ENCODE measurements at regions not wholly inside any gene's neighbourhood (a gene's known extent, or its start where the extent isn't known, plus 50 kb on each side); places are given as distances from the start of the nearest gene placed in this dataset.

DNA sequence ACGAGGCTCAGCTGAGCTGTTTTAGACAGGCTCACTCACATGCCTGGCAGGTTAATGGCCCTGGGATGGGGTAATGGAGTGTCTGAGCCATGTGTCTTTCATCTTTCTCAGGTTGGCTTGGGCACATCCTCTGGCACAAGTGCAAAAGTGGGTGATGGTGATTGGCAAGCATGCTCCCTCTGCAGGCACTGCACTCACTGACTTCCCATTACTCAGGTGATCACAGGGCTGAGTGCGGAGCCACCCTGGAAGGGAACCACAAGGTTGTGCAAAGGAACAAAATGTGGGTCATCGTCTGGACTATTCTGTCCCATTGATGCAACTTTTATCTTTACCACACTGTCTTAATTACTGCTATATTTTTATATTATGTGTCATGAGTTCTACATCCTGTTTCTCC lies 244.1 kb upstream of the AKR1E2 start:
- no peak for DNase-seq (ENCODE audit: low read depth)

DNA sequence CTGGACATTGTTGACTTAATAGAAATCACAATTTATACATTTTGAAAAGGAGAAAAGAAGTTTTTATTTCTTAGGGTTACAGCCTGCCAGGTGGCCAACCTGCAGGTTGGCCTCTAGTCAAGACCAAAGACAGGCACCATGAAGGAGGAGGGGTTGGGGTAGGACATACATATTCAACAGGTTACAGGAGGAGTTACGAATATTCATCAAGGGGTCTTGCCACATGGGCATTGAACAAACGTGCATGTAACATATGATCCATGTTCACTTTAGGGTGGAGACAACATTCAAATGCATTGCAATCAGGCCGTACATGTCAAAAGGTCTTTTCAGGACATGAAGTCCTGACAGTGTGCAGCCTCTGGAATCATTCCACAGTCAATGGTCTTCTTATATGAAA lies 246.2 kb upstream of the AKR1E2 start:
- DNase-seq (ENCODE audit: low read depth), result no peak

DNA sequence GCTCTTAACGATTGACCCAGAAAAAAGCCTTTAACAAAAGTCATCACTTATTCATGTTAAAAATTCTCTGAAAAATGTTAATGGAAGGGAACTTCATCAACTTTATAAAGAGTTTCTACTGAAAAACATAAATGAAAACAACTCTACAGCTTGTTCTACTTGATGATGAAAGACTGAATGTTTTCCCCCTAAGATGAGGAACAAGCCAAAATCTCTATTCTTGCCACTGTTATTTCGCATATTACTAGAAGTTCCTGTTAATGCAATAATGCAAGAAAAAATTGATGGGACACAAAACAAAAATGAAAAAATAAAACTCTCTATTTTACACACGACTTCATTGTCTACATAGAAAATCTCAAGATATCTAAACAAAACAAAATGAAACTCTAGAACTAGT lies 249.8 kb upstream of the AKR1E2 start:
- no peak for DNase-seq (ENCODE audit: low read depth)

DNA sequence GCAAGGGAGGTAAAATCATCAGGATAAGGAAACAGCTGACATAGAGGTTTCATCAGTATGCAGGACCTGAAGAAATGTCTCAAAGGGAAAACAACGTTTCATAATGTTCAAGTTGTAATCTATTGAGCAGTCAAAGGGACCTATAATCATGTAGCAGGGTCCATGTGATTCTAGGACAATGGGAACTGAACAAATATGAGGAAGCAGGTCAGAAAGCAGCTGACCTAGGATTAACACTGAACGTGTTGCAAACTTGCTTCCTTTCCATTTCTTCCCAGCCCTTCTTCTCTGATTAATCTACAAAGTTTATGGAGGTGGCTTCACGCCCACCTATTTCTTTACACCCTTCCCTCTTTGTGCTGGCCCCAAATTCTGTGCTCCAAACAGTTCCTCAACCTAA lies 256.9 kb upstream of the AKR1E2 start:
- DNase-seq (ENCODE audit: low read depth), result no peak

DNA sequence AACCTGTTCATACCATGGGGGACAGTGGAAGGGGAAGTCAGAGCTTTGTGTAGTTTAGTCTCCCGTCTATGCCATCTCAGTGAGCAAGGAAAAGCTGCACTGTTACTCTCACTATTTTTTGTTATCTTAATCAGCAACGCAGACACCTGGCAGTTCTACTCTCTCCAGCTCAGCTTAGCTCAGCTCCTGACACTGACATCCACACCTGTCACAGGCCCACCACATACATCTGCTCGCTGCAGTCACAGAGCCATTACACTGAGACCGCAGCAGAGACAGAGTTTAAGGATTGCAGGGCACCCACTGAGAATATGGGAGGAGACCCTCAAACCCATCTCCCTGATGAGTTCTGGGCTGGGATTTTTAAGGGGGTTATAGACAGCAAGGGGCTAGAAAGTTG lies 257.3 kb upstream of the AKR1E2 start:
- DNase-seq (ENCODE audit: low read depth), result no peak

DNA sequence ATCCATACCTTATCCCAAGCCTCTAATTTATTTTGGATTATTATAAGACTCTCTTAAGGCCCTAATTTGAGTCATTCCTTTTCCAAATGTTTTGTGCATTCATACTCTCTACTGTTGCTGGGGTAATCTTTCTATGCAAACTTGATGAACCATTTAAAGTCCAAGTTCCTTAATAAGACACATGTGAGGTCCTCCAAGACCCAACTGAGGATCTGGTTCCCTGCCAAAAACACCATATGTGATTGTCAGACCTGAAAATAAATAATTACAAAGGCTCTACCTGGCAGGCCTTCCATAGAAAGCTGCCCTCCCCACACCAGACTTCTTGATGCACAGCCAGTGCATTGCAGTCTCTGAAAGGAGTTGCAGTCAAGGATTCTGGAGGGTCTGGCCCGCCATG lies 257.9 kb upstream of the AKR1E2 start:
- no peak for DNase-seq (ENCODE audit: low read depth)

DNA sequence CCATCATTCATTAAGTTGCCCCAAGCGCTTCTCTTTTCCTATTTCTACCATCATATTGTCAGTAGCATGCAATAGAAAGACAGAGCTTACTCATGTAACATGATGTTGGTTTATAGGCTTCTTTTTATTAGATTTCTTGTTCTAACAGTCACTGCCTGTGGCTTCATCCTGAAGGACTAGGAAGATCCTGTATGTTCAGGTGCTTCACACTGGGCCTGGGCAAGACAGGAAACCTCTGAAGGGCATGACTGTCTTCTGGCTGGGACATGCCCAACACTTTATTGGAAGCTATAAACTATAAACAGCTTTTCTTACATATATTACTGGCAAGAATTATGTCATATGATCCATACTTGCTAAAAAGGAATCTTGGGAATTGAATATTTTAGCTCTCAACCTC lies 258.4 kb upstream of the AKR1E2 start:
- no peak for DNase-seq (ENCODE audit: low read depth)

DNA sequence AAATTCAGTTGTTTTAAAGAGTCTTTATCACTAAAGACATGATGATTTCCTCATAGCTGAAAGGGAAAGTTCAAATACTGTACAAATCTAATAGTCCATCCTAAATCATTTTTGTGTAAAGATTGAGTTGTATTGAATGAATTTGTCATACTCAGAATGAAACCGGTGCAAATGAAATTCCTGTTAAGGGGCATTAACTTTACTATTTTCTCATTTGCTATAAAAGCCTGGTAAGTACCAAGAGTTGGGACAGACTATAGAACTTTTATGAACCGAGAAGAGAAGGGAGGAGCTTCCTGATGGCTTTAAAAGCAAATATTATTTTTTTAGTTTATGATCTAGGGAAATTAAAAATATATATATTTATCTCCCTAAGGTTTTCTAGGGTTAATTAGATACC lies 260.0 kb upstream of the AKR1E2 start:
- no peak for DNase-seq (ENCODE audit: low read depth)

DNA sequence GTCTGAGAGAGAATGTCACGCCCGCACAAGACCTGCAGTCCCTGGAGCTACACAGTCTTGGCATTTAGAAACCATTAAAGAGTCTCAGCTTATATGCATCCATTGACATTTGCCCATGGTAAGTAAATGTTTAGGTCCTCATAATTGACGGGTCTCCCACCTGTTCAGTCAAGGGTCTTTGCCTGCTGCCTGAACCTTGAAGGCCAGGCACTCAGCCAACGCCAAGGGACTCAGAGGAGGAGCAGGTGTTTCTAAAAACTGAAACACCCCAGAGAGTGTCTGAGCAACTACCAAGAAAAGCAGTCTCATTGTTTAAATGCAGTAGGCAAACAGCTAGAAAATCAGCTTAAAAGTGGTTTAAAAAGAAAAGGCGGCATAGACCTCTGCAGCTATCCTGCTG lies 264.7 kb upstream of the AKR1E2 start:
- DNase-seq (ENCODE audit: low read depth), result no peak

DNA sequence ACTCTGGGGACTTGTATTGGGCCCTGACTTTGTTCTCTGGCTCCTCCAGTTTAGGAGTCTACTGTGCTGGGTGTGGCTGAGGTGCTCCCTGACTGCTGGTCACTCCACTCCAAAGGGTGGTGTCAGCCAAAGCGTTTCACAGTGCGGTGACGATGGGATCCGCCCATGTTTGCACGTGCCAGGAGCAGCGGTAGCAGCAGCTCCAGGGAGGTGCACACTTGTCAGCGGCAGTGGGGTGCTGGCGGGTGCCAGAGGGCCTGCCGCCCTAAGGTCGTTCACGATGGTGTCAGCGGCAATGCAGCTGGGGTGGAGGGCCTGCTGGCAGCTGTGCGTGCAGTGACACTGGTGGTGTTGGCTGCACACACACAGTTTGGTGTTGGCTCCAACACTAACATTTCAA lies 268.5 kb upstream of the AKR1E2 start:
- no peak for DNase-seq (ENCODE audit: low read depth)

DNA sequence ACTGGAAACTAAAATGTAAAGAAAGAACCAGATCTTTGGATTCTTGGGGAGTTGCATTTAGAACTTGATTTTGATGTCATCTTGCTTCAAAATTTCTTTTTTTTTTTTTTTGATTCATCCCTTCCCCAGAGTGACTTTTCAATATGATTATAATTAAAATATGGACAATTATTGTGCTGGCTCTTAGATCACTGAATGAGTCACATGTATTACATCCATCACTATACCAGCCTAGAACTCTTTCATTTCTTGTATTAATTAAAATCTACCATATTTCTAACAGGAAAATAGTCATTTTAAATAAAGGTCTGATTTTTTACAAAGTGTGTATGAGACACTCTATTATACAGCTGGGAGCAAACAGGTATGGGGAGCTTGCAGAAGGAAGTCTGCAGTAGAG lies 269.5 kb upstream of the AKR1E2 start:
- DNase-seq (ENCODE audit: low read depth), result no peak

DNA sequence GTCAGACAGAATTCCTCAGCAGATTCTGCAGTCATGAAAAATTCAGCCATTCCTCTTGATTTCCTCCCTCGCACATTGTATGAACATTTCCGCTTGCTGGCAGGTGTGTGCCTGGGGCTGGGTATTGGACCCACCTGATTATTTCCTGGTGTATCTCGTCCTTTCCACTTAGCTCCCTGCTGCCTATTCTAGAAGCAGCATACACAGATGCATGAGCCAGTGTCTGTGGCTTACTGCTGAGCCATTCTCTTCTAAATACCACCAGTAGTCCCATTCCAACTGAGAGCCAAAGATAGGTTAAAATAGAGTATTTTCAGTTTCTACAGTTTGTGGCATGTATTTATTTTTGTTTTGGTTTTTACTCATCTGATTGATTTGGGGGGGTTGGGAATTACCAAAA lies 270.1 kb upstream of the AKR1E2 start:
- DNase-seq (ENCODE audit: low read depth), result no peak

DNA sequence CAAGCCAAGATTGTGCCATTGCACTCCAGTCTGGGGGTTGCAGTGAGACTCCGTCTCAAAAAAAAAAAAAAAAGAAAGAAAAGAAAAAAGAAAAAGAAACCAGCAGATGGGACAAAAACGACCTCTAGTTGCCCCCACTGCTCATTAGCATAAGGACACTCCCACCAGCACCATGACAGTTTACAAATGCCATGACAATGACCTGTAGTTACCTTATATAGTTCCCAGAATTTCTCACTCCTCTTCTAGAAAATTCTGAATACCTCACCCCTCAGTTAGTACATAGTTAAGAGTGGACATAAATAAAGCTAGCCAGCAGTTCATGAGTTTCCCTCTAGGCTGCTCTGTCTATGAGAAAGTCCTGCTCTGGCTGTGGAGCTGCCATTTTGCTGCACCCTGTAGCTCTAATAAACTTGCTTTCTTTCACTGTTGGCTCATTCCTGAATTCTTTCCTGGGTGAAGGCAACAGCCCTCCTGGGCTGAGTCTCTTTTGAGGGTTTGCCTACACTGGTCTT lies 276.8 kb upstream of the AKR1E2 start:
- DNase-seq (ENCODE audit: low read depth), result no peak

DNA sequence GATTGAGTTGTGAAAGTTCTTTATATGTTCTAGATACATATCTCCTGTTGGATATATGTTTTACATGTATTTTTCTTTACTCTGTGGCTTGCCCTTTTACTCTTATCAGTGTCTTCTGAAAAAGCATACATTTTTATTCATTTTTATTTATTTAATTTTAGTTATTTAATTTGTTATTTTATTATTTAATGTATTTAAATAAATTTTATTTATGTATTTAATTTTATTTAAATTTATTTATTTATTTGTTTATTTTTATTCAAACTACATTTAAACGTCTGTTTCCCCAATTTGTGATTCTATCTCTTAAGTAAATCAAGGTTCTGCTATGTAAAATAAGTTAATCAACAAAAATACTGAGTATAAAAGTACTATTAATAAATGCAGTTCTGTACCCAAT lies 279.1 kb upstream of the AKR1E2 start:
- no peak for DNase-seq (ENCODE audit: low read depth)

DNA sequence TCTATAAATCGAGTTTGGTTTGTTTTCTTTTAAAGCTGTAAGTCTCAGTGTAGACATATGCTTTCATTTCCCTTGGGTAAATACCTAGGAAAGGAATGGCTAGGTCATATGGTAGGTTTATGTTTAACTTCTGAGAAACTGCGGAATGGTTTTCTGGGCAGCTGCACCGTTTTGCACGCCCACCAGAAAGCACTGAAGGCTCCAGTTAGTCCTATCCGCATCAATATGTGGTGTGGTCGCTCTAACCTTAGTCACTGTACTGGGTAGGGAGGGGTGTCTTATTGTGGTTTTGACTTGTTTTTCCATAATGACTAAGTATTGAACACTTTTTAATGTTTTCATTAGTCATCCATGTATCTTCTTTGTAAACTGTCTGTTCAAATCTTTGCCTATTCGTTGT lies 279.5 kb upstream of the AKR1E2 start:
- DNase-seq (ENCODE audit: low read depth), result no peak

DNA sequence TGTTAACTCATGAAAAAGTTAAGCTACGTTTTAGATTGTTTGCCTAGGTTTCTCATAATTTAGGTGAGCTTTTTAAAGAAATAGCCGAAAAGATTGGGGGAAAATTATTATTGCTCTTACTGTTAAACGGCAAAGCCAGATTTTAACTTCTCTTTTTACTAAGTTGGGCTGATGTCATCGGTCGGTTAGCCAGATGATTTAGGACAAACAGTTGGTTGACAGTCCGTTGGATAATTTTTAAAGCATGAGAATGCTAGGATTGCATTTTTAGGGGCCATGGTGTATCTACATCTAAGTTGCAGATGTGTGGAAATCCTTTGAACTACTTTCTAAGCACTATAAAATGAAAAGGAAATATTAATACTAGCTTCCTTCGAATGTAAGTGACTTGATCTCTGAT lies 280.9 kb upstream of the AKR1E2 start:
- no peak for DNase-seq (ENCODE audit: low read depth)

DNA sequence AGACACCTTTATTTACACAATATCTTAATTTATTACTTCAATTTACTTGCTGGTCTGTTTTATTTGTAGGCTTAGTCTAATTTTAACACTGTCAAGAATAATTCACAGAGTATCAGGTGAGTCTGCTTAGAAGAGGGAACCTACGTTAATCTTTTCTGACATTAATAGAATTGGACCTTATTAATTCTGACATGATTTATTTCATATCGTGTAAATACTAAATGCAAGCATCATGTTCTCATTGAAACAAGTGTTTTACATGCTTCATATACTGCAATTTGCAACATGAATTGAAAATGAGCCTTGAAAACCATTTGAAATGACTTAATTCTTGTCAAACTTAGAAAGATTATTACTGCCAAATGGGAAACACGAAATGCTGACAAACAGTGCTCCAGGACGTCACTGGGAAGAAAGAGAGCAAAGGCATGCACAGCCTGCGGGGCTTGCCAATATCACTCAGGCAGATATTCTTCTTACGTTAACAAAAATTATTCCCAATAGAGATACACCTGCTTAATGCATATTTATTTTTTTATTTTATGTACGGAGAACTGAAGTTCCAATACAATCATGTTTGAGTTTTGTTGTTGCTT lies 282.0 kb upstream of the AKR1E2 start:
- no peak for DNase-seq (ENCODE audit: low read depth)

DNA sequence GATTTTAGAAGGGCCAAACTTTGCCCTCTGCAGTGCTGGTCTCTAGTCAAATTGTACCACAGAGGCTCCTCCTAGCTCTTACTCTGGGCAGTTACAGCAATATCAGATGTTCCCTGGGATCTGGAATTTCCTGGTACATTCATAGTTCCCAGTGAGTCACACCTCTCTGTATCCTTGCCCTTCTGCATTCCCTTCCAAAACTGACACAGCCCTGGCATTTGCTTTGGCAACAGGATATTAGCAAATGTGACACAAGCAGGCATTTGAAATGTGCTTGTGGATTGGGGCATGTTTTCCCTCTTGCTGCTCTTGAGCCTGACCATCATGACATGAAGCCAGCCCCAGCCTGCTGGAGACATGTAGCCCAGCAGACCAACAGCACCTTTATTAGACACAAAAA lies 284.7 kb upstream of the AKR1E2 start:
- no peak for DNase-seq (ENCODE audit: low read depth)

DNA sequence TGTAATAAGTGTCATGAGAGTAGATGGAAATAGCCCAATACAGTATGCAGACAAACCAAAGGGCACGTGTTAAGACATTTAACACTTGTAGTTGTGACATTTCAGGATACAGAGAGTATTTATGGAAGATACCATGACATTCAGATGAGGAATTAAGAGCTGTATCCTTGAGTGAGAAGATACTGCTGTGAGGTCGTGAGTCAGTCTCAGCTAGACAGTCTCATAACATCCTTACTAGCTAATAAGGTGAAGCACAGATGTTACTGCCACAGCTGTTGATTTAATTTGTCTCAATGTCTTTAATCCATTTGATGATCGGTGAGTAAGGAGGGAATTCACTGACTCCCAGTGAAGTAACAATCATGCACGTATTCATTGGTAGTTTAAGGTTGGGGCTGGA lies 288.0 kb upstream of the AKR1E2 start:
- no peak for DNase-seq (ENCODE audit: low read depth)

DNA sequence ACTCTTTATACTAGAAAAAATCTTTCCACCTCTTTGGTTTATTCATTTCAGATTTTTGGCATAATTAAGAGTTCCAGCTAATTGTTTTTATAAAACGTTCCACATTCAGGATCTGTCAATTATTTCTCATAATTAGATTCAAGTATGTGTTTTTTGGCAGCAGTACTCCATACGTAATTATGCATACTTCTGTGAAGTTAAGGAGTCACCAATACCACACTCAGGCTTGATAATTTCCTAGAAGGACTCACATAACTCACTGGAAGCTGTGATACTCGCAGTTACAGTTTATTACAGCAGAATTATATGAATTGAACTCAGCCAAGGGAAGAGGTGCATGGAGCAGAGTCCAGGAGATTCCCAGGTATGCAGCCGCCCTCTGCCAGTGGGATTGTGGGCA lies 290.5 kb upstream of the AKR1E2 start:
- no peak for DNase-seq (ENCODE audit: low read depth)

DNA sequence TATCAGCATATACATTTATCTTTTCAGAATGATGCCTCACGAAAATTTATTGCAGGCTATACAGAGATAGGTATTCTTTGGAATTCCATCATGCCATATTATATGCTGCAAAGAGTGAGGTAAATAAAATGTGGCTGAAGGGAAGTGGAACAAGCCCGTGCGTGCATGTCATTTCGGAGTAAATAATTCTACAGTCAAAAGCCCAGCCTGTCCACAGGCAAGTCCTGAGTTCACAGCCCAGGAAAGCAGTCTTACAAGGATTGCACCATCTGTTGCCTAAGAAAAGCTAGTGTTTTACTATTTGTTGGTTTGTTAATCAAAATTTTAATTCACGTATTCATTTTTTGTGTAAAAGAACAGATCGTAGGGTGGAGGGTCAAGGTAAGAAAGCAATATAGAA lies 292.4 kb upstream of the AKR1E2 start:
- no peak for DNase-seq (ENCODE audit: low read depth)

DNA sequence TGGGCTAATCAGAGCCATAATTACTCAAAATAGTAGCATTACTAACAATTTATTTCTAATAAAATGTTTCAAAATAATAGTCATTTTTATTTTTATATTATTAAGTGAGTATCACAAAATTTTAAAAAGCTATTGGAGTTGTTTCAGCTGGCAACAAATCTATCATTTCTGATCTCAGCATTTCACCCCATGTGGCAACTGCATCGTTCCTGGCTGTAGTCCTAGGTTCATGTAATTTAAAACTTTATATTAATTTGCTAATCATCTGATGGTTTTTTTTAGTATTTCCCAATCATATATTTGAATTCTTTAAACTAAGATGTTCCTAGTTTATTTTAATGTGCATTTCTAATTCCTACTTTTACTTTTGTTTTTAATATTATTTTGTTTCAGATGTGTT lies 293.0 kb upstream of the AKR1E2 start:
- DNase-seq (ENCODE audit: low read depth), result no peak

DNA sequence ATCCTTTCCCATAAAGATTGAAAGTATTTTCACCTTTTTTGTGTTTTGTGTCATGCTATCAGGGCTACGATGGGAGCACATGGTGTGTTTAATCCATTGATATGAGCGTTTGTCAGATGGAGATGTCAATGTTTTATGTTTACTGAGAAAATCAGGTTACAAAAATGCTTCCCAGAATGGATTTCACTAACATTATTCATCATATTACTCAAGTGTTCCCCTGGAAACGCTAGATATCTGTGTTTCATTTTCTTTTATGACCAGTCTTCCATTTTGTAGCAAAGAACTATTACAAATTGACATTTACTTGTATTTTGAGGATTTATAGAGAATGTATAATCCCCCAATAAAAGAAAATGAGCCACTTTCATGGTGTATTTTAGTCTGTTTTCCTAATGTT lies 293.5 kb upstream of the AKR1E2 start:
- DNase-seq (ENCODE audit: low read depth), result no peak

DNA sequence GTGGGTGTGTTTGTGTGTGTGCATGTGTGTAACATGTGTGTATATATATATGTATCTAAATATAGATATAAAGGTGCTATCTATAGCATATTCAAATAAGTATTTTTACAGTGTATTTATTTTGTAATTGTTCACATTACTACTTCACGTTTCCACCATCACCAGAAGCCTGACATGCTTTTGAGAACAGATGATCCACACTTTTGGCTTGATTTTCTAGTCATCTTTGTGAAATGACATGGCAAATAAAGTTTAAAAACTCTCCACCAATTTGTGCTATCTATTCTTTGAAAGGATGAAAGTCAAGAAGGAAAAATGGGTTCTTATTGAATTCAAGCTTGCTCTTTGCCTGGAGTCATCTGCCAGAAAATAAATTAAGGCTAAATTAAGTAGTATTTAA lies 294.0 kb upstream of the AKR1E2 start:
- DNase-seq (ENCODE audit: low read depth), result no peak

DNA sequence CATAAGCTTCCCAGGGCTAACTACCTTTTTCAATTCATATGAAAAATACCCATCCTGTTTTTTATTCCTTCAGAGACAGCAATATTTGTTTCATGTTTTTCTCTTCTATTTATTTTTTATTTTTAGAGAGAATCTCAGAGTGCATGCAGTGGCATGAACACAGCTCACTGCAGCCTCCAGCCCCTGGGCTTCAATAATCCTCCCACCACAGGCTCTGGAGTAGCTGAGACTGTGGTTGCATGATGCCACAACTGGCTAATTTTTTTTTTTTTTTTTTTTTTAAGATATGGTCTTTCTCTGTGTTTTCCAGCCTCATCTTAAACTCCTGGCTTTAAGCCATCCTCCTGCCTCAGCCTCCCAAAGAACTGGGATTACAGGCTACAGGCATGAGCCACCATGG lies 296.7 kb upstream of the AKR1E2 start:
- no peak for DNase-seq (ENCODE audit: low read depth)

All from T-helper 22 cell (primary cell).